Esophagus muscularis mucosa (tissue), 4 donors: ENCODE measurements at regions not wholly inside any gene's neighbourhood (a gene's known extent, or its start where the extent isn't known, plus 50 kb on each side); places are given as distances from the start of the nearest gene placed in this dataset.

ENCODE experiments used
- EP300 ChIP-seq: sonication (generic); formaldehyde crosslinking; IDR thresholded peaks from one replicate; pipeline ENCODE4 v1.6.1; 2017; ENCODE audit warnings: antibody characterized with exemption
- POLR2A ChIP-seq: fragments of 450-650 bp; IDR thresholded peaks from one replicate; pipeline ENCODE4 v1.6.1; 2017; ENCODE audit warnings: antibody characterized with exemption, moderate library complexity, mild to moderate bottlenecking, low read depth
- TF ChIP-seq, protein P1 (sequence below), 3 experiments: fragments of 200-600 bp in 2 of 3; fragments of 450-650 bp in 1 of 3; sonication (generic) in 2 of 3; IDR thresholded peaks; one replicate each; pipeline ENCODE4 v1.5.1; 2017 to 2019; ENCODE audit warnings: antibody characterized with exemption in 3 of 3, mild to moderate bottlenecking in 2 of 3, moderate library complexity in 1 of 3

DNA sequence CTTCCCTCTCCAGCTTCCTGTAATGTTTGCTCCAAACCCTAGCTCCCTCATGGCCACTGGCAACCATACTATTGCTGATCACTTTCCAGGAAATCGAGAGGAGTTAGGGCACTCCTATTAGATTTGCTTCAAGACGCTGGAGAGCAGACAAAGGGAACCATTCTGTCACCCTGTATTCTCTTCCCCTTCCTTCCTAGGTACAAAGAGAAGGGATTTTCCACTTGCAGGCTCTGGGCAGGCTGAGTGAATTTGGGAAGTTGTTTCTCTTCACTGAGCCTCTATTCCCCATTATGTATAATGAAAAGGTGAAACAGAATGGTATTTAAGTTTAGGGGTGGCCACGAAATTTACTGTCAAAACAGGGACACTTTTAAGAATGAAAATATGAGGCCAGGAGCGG is 99.4 kb upstream of the LPP start:
- TF ChIP-seq, protein P1, sequence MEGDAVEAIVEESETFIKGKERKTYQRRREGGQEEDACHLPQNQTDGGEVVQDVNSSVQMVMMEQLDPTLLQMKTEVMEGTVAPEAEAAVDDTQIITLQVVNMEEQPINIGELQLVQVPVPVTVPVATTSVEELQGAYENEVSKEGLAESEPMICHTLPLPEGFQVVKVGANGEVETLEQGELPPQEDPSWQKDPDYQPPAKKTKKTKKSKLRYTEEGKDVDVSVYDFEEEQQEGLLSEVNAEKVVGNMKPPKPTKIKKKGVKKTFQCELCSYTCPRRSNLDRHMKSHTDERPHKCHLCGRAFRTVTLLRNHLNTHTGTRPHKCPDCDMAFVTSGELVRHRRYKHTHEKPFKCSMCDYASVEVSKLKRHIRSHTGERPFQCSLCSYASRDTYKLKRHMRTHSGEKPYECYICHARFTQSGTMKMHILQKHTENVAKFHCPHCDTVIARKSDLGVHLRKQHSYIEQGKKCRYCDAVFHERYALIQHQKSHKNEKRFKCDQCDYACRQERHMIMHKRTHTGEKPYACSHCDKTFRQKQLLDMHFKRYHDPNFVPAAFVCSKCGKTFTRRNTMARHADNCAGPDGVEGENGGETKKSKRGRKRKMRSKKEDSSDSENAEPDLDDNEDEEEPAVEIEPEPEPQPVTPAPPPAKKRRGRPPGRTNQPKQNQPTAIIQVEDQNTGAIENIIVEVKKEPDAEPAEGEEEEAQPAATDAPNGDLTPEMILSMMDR (IDR thresholded peaks at IDR 0.05): no peak
- no peak for TF ChIP-seq POLR2A
- no peak for TF ChIP-seq EP300
